ENCODE measurements at regions not wholly inside any gene's neighbourhood (a gene's known extent, or its start where the extent isn't known, plus 50 kb on each side); places are given as distances from the start of the nearest gene placed in this dataset.

- TF ChIP-seq CTCF (IDR thresholded peaks at IDR 0.05), result no peak
- intact Hi-C loops (cut with micrococcal nuclease), result no loop called here
- DNase-seq (no peak), ATAC-seq (ENCODE audit: low read depth) (no peak)
- H3K9me3 Mint-ChIP-seq, result peaks cover 16% of the 10 kb centered on the region
- H3K36me3 Mint-ChIP-seq (ENCODE audit: low read depth), result no peaks in the 10 kb centered on the region
- no peaks in the 10 kb centered on the region for H3K27me3 Mint-ChIP-seq
- CTCF ChIA-PET, result no interaction called here
- H3K4me1 Mint-ChIP-seq, result peaks cover 11% of the 10 kb centered on the region
- POLR2A ChIA-PET, result no interaction called here
- no peak overlapping the region for H3K4me3 Mint-ChIP-seq
- H3K27ac Mint-ChIP-seq, result no peak overlapping the region
Observed at GRCh38 chr13:88651531-88651930, 980.4 kb downstream of the SLITRK5 start.

GRCh38 chr13:88656751-88657150 lies 985.6 kb downstream of the SLITRK5 start:
- Mint-ChIP-seq H3K4me1 (no peaks in the 10 kb centered on the region), H3K27me3 (no peaks in the 10 kb centered on the region), H3K27ac (no peak overlapping the region), H3K4me3 (no peak overlapping the region), H3K9me3 (peaks cover 13% of the 10 kb centered on the region), H3K36me3 (ENCODE audit: low read depth) (no peaks in the 10 kb centered on the region)
- ChIA-PET CTCF (no interaction called here), POLR2A (no interaction called here)
- no peak for TF ChIP-seq CTCF (IDR thresholded peaks at IDR 0.05)
- DNase-seq (no peak), ATAC-seq (ENCODE audit: low read depth) (no peak)
- intact Hi-C loops (cut with micrococcal nuclease), result no loop called here

- Mint-ChIP-seq H3K9me3 (peaks cover 3% of the 10 kb centered on the region), H3K4me3 (no peak overlapping the region), H3K4me1 (no peaks in the 10 kb centered on the region), H3K36me3 (ENCODE audit: low read depth) (no peaks in the 10 kb centered on the region), H3K27ac (no peak overlapping the region), H3K27me3 (no peaks in the 10 kb centered on the region)
- no peak for TF ChIP-seq CTCF (IDR thresholded peaks at IDR 0.05)
- CTCF ChIA-PET, result no interaction called here
- POLR2A ChIA-PET, result no interaction called here
- no peak for ATAC-seq (ENCODE audit: low read depth)
- intact Hi-C loops (cut with micrococcal nuclease), result no loop called here
- no peak for DNase-seq
Observed at GRCh38 chr13:88670509-88670908, 999.3 kb downstream of the SLITRK5 start.

- Mint-ChIP-seq H3K9me3 (peaks cover 6% of the 10 kb centered on the region), H3K27me3 (no peaks in the 10 kb centered on the region), H3K36me3 (ENCODE audit: low read depth) (no peaks in the 10 kb centered on the region), H3K27ac (no peak overlapping the region), H3K4me3 (no peak overlapping the region), H3K4me1 (no peaks in the 10 kb centered on the region)
- CTCF ChIA-PET, result no interaction called here
- TF ChIP-seq CTCF (IDR thresholded peaks at IDR 0.05), result no peak
- DNase-seq, result no peak
- intact Hi-C loops (cut with micrococcal nuclease), result no loop called here
- POLR2A ChIA-PET, result no interaction called here
- ATAC-seq (ENCODE audit: low read depth), result no peak
Observed at GRCh38 chr13:88674841-88675240, 1003.7 kb downstream of the SLITRK5 start.

- H3K4me1 Mint-ChIP-seq, result no peaks in the 10 kb centered on the region
- H3K36me3 Mint-ChIP-seq (ENCODE audit: low read depth), result no peaks in the 10 kb centered on the region
- no peaks in the 10 kb centered on the region for H3K27me3 Mint-ChIP-seq
- no peak overlapping the region for H3K4me3 Mint-ChIP-seq
- peaks cover 6% of the 10 kb centered on the region for H3K9me3 Mint-ChIP-seq
- DNase-seq (no peak), ATAC-seq (ENCODE audit: low read depth) (no peak)
- no peak for TF ChIP-seq CTCF (IDR thresholded peaks at IDR 0.05)
- H3K27ac Mint-ChIP-seq, result no peak overlapping the region
- POLR2A ChIA-PET, result no interaction called here
- CTCF ChIA-PET, result no interaction called here
- intact Hi-C loops (cut with micrococcal nuclease), result no loop called here
Observed at GRCh38 chr13:88675347-88675996, 1004.3 kb downstream of the SLITRK5 start.
